Mesenchymal stem cell (in vitro differentiated cells and primary cell): ENCODE measurements at regions not wholly inside any gene's neighbourhood (a gene's known extent, or its start where the extent isn't known, plus 50 kb on each side); places are given as distances from the start of the nearest gene placed in this dataset.

Experiments
- DNase-seq: peaks from one replicate; pipeline ENCODE4 v3.0.0-alpha.2; 2013
- H2AFZ ChIP-seq: one replicate; pipeline ENCODE4 v1.6.1; 2013; ENCODE audit warnings: low read depth, mild to moderate bottlenecking, control low read depth, inconsistent platforms, low read length, moderate library complexity
- H2AK5ac ChIP-seq: 2 replicates; pipeline ENCODE4 v1.6.1; 2013; ENCODE audit warnings: low read length, moderate library complexity, mild to moderate bottlenecking, inconsistent platforms; ENCODE audit not compliant: severe bottlenecking
- H2BK120ac ChIP-seq: one replicate; pipeline ENCODE4 v1.6.1; 2013; ENCODE audit warnings: low read depth, mild to moderate bottlenecking, inconsistent platforms, low read length, moderate library complexity
- H2BK12ac ChIP-seq, 2 experiments: one replicate each; pipeline ENCODE4 v1.6.1; 2013; ENCODE audit warnings: inconsistent platforms in 2 of 2, low read length in 2 of 2, mild to moderate bottlenecking in 2 of 2, moderate library complexity in 2 of 2, control low read depth in 1 of 2
- H2BK15ac ChIP-seq: one replicate; pipeline ENCODE4 v1.6.1; 2013; ENCODE audit warnings: mild to moderate bottlenecking, low read depth, inconsistent platforms; ENCODE audit not compliant: poor library complexity, severe bottlenecking
- H2BK5ac ChIP-seq: 2 replicates; pipeline ENCODE4 v1.6.1; 2013; ENCODE audit warnings: low read depth, mild to moderate bottlenecking, low read length, control low read depth, inconsistent platforms; ENCODE audit not compliant: poor library complexity, severe bottlenecking
- H3K14ac ChIP-seq, 2 experiments: one replicate each; pipeline ENCODE4 v1.6.1; 2013; ENCODE audit warnings: inconsistent platforms in 2 of 2, low read length in 2 of 2, control low read depth in 1 of 2, mild to moderate bottlenecking in 1 of 2, moderate library complexity in 1 of 2
- H3K18ac ChIP-seq, 2 experiments: one replicate each; pipeline ENCODE4 v1.6.1; 2013; ENCODE audit warnings: inconsistent platforms in 2 of 2, low read length in 2 of 2, control low read depth in 1 of 2, low read depth in 1 of 2, mild to moderate bottlenecking in 1 of 2
- H3K23ac ChIP-seq, 2 experiments: one replicate each; pipeline ENCODE4 v1.6.1; 2013; ENCODE audit warnings: inconsistent platforms in 2 of 2, low read length in 2 of 2, mild to moderate bottlenecking in 2 of 2, moderate library complexity in 2 of 2, control low read depth in 1 of 2
- H3K27ac ChIP-seq: 2 replicates; pipeline ENCODE4 v1.5.1; 2013; ENCODE audit warnings: mild to moderate bottlenecking, moderate library complexity, low read length, control low read depth, inconsistent platforms; ENCODE audit not compliant: poor library complexity, severe bottlenecking
- H3K27me3 ChIP-seq, 2 experiments: 2 replicates each; pipeline versions ENCODE4 v1.6.1 to v1.7.0; 2013; ENCODE audit warnings: low read length in 2 of 2, mild to moderate bottlenecking in 2 of 2, moderate library complexity in 2 of 2, control low read depth in 1 of 2, inconsistent platforms in 1 of 2; ENCODE audit not compliant: control insufficient read depth in 1 of 2, insufficient read depth in 1 of 2
- H3K36me3 ChIP-seq, 2 experiments: 2 replicates each; pipeline versions ENCODE4 v1.6.1 to v1.7.0; 2013; ENCODE audit warnings: low read length in 2 of 2, control low read depth in 1 of 2, inconsistent platforms in 1 of 2, low read depth in 1 of 2, mild to moderate bottlenecking in 1 of 2; ENCODE audit not compliant: insufficient read depth in 2 of 2, control insufficient read depth in 1 of 2
- H3K4ac ChIP-seq, 2 experiments: one replicate each; pipeline ENCODE4 v1.6.1; 2013; ENCODE audit warnings: inconsistent platforms in 2 of 2, low read length in 2 of 2, mild to moderate bottlenecking in 2 of 2, moderate library complexity in 2 of 2, control low read depth in 1 of 2, low read depth in 1 of 2
- H3K4me1 ChIP-seq: 2 replicates; pipeline ENCODE4 v1.6.1; 2013; ENCODE audit warnings: low read depth, low read length, control low read depth; ENCODE audit not compliant: control insufficient read depth, insufficient read depth
- H3K4me2 ChIP-seq: 2 replicates; pipeline ENCODE4 v1.6.1; 2013; ENCODE audit warnings: low read length, mild to moderate bottlenecking, inconsistent platforms; ENCODE audit not compliant: poor library complexity, severe bottlenecking
- H3K4me3 ChIP-seq, 2 experiments: 2 replicates each; pipeline versions ENCODE4 v1.5.1 to v1.7.0; 2013; ENCODE audit warnings: low read length in 2 of 2, mild to moderate bottlenecking in 2 of 2, control low read depth in 1 of 2, low read depth in 1 of 2; ENCODE audit not compliant: insufficient read depth in 1 of 2
- H3K79me1 ChIP-seq: replicated peaks from 2 replicates; pipeline ENCODE4 v1.6.1; 2013; ENCODE audit warnings: mild to moderate bottlenecking, control low read depth, low read length, inconsistent platforms; ENCODE audit not compliant: poor library complexity, severe bottlenecking
- H3K9ac ChIP-seq: 2 replicates; pipeline ENCODE4 v1.7.0; 2013; ENCODE audit warnings: mild to moderate bottlenecking, low read length, moderate library complexity
- H3K9me3 ChIP-seq: 2 replicates; pipeline ENCODE4 v1.7.0; 2013; ENCODE audit warnings: mild to moderate bottlenecking, low read length; ENCODE audit not compliant: control insufficient read depth
- H4K8ac ChIP-seq: one replicate; pipeline ENCODE4 v1.6.1; 2013; ENCODE audit warnings: inconsistent platforms, mild to moderate bottlenecking, low read length, moderate library complexity
- H4K91ac ChIP-seq: one replicate; pipeline ENCODE4 v1.6.1; 2013; ENCODE audit warnings: mild to moderate bottlenecking, low read length, inconsistent platforms
- WGBS: methylation state at CpG from one replicate; pipeline ENCODE4 v1.1.7; 2013; ENCODE audit warnings: mixed read lengths; 5-methylcytosine and 5-hydroxymethylcytosine counted together

GRCh38 chr7:42735081-42735480, 176.8 kb downstream of the C7orf25 start:
- H3K9ac ChIP-seq, result no peak overlapping the region
- H3K9me3 ChIP-seq, result no peaks in the 10 kb centered on the region
- no peak overlapping the region for H4K8ac ChIP-seq
- no peak overlapping the region for H3K18ac ChIP-seq
- no peak overlapping the region for H3K4me2 ChIP-seq
- 48% methylated on average over 2 of the region's 2 CpGs for WGBS
- H3K23ac ChIP-seq, result no peak overlapping the region
- no peak overlapping the region for H4K91ac ChIP-seq
- H2BK12ac ChIP-seq, result no peak overlapping the region
- DNase-seq, result no peak
- no peak overlapping the region for H2AK5ac ChIP-seq
- no peak overlapping the region for H2AFZ ChIP-seq
- no peaks in the 10 kb centered on the region for H3K36me3 ChIP-seq
- no peaks in the 10 kb centered on the region for H3K79me1 ChIP-seq
- H2BK5ac ChIP-seq, result no peak overlapping the region
- H3K4ac ChIP-seq, result no peak overlapping the region
- no peak overlapping the region for H3K27ac ChIP-seq
- no peak overlapping the region for H2BK15ac ChIP-seq
- H3K14ac ChIP-seq, result no peak overlapping the region
- no peak overlapping the region for H3K4me3 ChIP-seq
- H2BK120ac ChIP-seq, result no peak overlapping the region
- no peaks in the 10 kb centered on the region for H3K4me1 ChIP-seq
- peaks cover 3 to 9% of the 10 kb centered on the region in 2 experiments for H3K27me3 ChIP-seq

- peak; percentile 24 for DNase-seq
- no peak overlapping the region for H2BK5ac ChIP-seq
- WGBS, result 98% methylated on average over 1 of the region's 2 CpGs
- no peak overlapping the region for H3K18ac ChIP-seq
- no peak overlapping the region for H2BK120ac ChIP-seq
- H3K9ac ChIP-seq, result no peak overlapping the region
- no peak overlapping the region for H2AK5ac ChIP-seq
- H2BK15ac ChIP-seq, result no peak overlapping the region
- H4K8ac ChIP-seq, result no peak overlapping the region
- H3K36me3 ChIP-seq, result no peaks in the 10 kb centered on the region
- no peak overlapping the region for H3K27ac ChIP-seq
- H3K27me3 ChIP-seq, result peaks cover 3 to 5% of the 10 kb centered on the region in 2 experiments
- H2AFZ ChIP-seq, result no peak overlapping the region
- no peak overlapping the region for H3K23ac ChIP-seq
- H2BK12ac ChIP-seq, result no peak overlapping the region
- no peak overlapping the region for H4K91ac ChIP-seq
- H3K4me2 ChIP-seq, result no peak overlapping the region
- H3K4ac ChIP-seq, result no peak overlapping the region
- no peaks in the 10 kb centered on the region for H3K79me1 ChIP-seq
- H3K4me1 ChIP-seq, result no peaks in the 10 kb centered on the region
- H3K9me3 ChIP-seq, result no peaks in the 10 kb centered on the region
- no peak overlapping the region for H3K14ac ChIP-seq
- no peak overlapping the region for H3K4me3 ChIP-seq
Measured at GRCh38 chr7:42734568-42734967, 177.3 kb downstream of the C7orf25 start.

GRCh38 chr7:42733040-42733439, 178.8 kb downstream of the C7orf25 start:
- WGBS, result 84% methylated on average over 5 of the region's 5 CpGs
- Histone ChIP-seq H3K23ac (no peak overlapping the region), H2BK15ac (no peak overlapping the region), H3K4me1 (no peaks in the 10 kb centered on the region), H3K9me3 (no peaks in the 10 kb centered on the region), H3K9ac (no peak overlapping the region), H3K27me3 (peaks cover 0 to 9% of the 10 kb centered on the region in 2 experiments), H3K4me3 (no peak overlapping the region), H2BK5ac (no peak overlapping the region), H2BK12ac (no peak overlapping the region), H4K8ac (no peak overlapping the region), H3K79me1 (no peaks in the 10 kb centered on the region), H3K27ac (no peak overlapping the region), H4K91ac (no peak overlapping the region), H3K36me3 (no peaks in the 10 kb centered on the region), H3K18ac (no peak overlapping the region), H2BK120ac (no peak overlapping the region), H3K4ac (no peak overlapping the region), H3K14ac (peak overlapping the region in 1 of 2 experiments; percentile 70), H3K4me2 (no peak overlapping the region), H2AFZ (no peak overlapping the region), H2AK5ac (no peak overlapping the region)
- no peak for DNase-seq

- Histone ChIP-seq H2AK5ac (no peak overlapping the region), H3K27me3 (peaks cover 0 to 17% of the 10 kb centered on the region in 2 experiments), H3K4me1 (no peaks in the 10 kb centered on the region), H3K36me3 (no peaks in the 10 kb centered on the region), H3K4me3 (no peak overlapping the region), H3K18ac (no peak overlapping the region), H4K8ac (no peak overlapping the region), H4K91ac (no peak overlapping the region), H3K4ac (no peak overlapping the region), H3K9me3 (no peaks in the 10 kb centered on the region), H2AFZ (no peak overlapping the region), H3K4me2 (no peak overlapping the region), H3K14ac (no peak overlapping the region), H2BK12ac (no peak overlapping the region), H3K9ac (no peak overlapping the region), H2BK15ac (no peak overlapping the region), H2BK120ac (no peak overlapping the region), H3K27ac (no peak overlapping the region), H3K79me1 (no peaks in the 10 kb centered on the region), H2BK5ac (no peak overlapping the region), H3K23ac (no peak overlapping the region)
- no CpG with 5 or more reads among the region's 1 CpG for WGBS
- no peak for DNase-seq
Measured at GRCh38 chr7:42730586-42730985, 181.3 kb downstream of the C7orf25 start.
